ENCODE measurements at regions not wholly inside any gene's neighbourhood (a gene's known extent, or its start where the extent isn't known, plus 50 kb on each side); places are given as distances from the start of the nearest gene placed in this dataset.

- no peak for TF ChIP-seq Cebpa-rat (IDR thresholded peaks at IDR 0.05)
- H3K4me2 ChIP-seq: no peak overlapping the region
- H3K9ac ChIP-seq: no peak overlapping the region
- H4K20me1 ChIP-seq: no peaks in the 10 kb centered on the region
- H3K36me3 ChIP-seq: no peaks in the 10 kb centered on the region
- H3K4me1 ChIP-seq: peaks cover 0 to 14% (median 0%) of the 10 kb centered on the region in 10 experiments; a peak in 6 of 20 replicates
- no peak overlapping the region for H3K27ac ChIP-seq
- no peak overlapping the region for H3K4me3 ChIP-seq
- H3K9me3 ChIP-seq (replicated peaks in 1 of 11): no peaks in the 10 kb centered on the region; a peak in 1 of 22 replicates
- no peaks in the 10 kb centered on the region for H3K27me3 ChIP-seq
Observed at GRCh38 chr13:85655040-85655439, 144.2 kb downstream of the SLITRK6 start.

GRCh38 chr13:85654227-85654626 is 145.0 kb downstream of the SLITRK6 start:
- no peak for TF ChIP-seq Cebpa-rat (IDR thresholded peaks at IDR 0.05)
- no peak overlapping the region for H3K4me2 ChIP-seq
- H3K4me3 ChIP-seq: no peak overlapping the region
- H3K36me3 ChIP-seq: no peaks in the 10 kb centered on the region
- no peak overlapping the region for H3K9ac ChIP-seq
- H3K27ac ChIP-seq: no peak overlapping the region
- no peaks in the 10 kb centered on the region for H3K27me3 ChIP-seq
- H3K9me3 ChIP-seq (replicated peaks in 1 of 11): no peaks in the 10 kb centered on the region
- no peaks in the 10 kb centered on the region for H4K20me1 ChIP-seq
- H3K4me1 ChIP-seq: peaks cover 0 to 6% (median 0%) of the 10 kb centered on the region in 10 experiments; a peak in 6 of 20 replicates

GRCh38 chr13:85653681-85654080 is 145.5 kb downstream of the SLITRK6 start:
- no peak overlapping the region for H3K4me2 ChIP-seq
- H4K20me1 ChIP-seq: no peaks in the 10 kb centered on the region
- H3K27me3 ChIP-seq: no peaks in the 10 kb centered on the region
- H3K27ac ChIP-seq: no peak overlapping the region
- no peak overlapping the region for H3K4me3 ChIP-seq
- H3K4me1 ChIP-seq: peaks cover 0 to under 1% (median 0%) of the 10 kb centered on the region in 10 experiments; a peak in 3 of 20 replicates
- H3K9me3 ChIP-seq (replicated peaks in 1 of 11): no peaks in the 10 kb centered on the region
- TF ChIP-seq Cebpa-rat (IDR thresholded peaks at IDR 0.05): no peak
- H3K9ac ChIP-seq: no peak overlapping the region
- no peaks in the 10 kb centered on the region for H3K36me3 ChIP-seq

GRCh38 chr13:85652491-85652890 is 146.7 kb downstream of the SLITRK6 start:
- Histone ChIP-seq H3K27ac (no peak overlapping the region), H3K36me3 (no peaks in the 10 kb centered on the region), H3K4me3 (no peak overlapping the region), H3K9ac (no peak overlapping the region), H3K4me1 (peaks cover 0 to 7% (median 0%) of the 10 kb centered on the region in 10 experiments; a peak in 2 of 20 replicates), H3K4me2 (no peak overlapping the region), H3K9me3 (replicated peaks in 1 of 11) (peaks cover 0 to 4% (median 0%) of the 10 kb centered on the region in 11 experiments; a peak in 2 of 22 replicates), H4K20me1 (no peaks in the 10 kb centered on the region), H3K27me3 (no peaks in the 10 kb centered on the region)
- no peak for TF ChIP-seq Cebpa-rat (IDR thresholded peaks at IDR 0.05)

GRCh38 chr13:85651440-85651839 is 147.8 kb downstream of the SLITRK6 start:
- Histone ChIP-seq H3K4me3 (no peak overlapping the region), H3K9me3 (replicated peaks in 1 of 11) (peaks cover 0 to 8% (median 0%) of the 10 kb centered on the region in 11 experiments; a peak in 2 of 22 replicates), H3K9ac (no peak overlapping the region), H3K4me1 (peaks cover 0 to 7% (median 0%) of the 10 kb centered on the region in 10 experiments; a peak in 2 of 20 replicates), H3K27ac (no peak overlapping the region), H3K4me2 (no peak overlapping the region), H4K20me1 (no peaks in the 10 kb centered on the region), H3K27me3 (no peaks in the 10 kb centered on the region), H3K36me3 (no peaks in the 10 kb centered on the region)
- no peak for TF ChIP-seq Cebpa-rat (IDR thresholded peaks at IDR 0.05)

GRCh38 chr13:85650613-85651012 is 148.6 kb downstream of the SLITRK6 start:
- Histone ChIP-seq H3K27ac (no peak overlapping the region), H3K9me3 (replicated peaks in 1 of 11) (peaks cover 0 to 8% (median 0%) of the 10 kb centered on the region in 11 experiments; a peak in 2 of 22 replicates), H3K9ac (no peak overlapping the region), H3K4me3 (no peak overlapping the region), H4K20me1 (no peaks in the 10 kb centered on the region), H3K4me1 (peaks cover 0 to 7% (median 0%) of the 10 kb centered on the region in 10 experiments; a peak in 2 of 20 replicates), H3K4me2 (no peak overlapping the region), H3K36me3 (no peaks in the 10 kb centered on the region), H3K27me3 (no peaks in the 10 kb centered on the region)
- no peak for TF ChIP-seq Cebpa-rat (IDR thresholded peaks at IDR 0.05)

- no peaks in the 10 kb centered on the region for H3K36me3 ChIP-seq
- no peak overlapping the region for H3K27ac ChIP-seq
- H3K4me3 ChIP-seq: no peak overlapping the region
- H4K20me1 ChIP-seq: no peaks in the 10 kb centered on the region
- no peaks in the 10 kb centered on the region for H3K27me3 ChIP-seq
- peaks cover 0 to 11% (median 0%) of the 10 kb centered on the region in 11 experiments; a peak in 2 of 22 replicates for H3K9me3 ChIP-seq (replicated peaks in 1 of 11)
- no peak overlapping the region for H3K9ac ChIP-seq
- no peak for TF ChIP-seq Cebpa-rat (IDR thresholded peaks at IDR 0.05)
- H3K4me1 ChIP-seq: no peaks in the 10 kb centered on the region
- H3K4me2 ChIP-seq: no peak overlapping the region
Observed at GRCh38 chr13:85640727-85641126, 158.5 kb downstream of the SLITRK6 start.

- Histone ChIP-seq H3K27ac (no peak overlapping the region), H3K4me3 (no peak overlapping the region)
- TF ChIP-seq Cebpa-rat (IDR thresholded peaks at IDR 0.05): no peak
Observed at GRCh38 chr13:85638815-85639393, 160.3 kb downstream of the SLITRK6 start.

GRCh38 chr13:85638265-85638664 is 161.0 kb downstream of the SLITRK6 start:
- TF ChIP-seq Cebpa-rat (IDR thresholded peaks at IDR 0.05): no peak
- Histone ChIP-seq H3K4me1 (no peaks in the 10 kb centered on the region), H3K4me2 (no peak overlapping the region), H3K9me3 (replicated peaks in 1 of 11) (peaks cover 0 to 11% (median 0%) of the 10 kb centered on the region in 11 experiments; a peak in 2 of 22 replicates), H4K20me1 (no peaks in the 10 kb centered on the region), H3K36me3 (no peaks in the 10 kb centered on the region), H3K9ac (no peak overlapping the region), H3K4me3 (no peak overlapping the region), H3K27me3 (no peaks in the 10 kb centered on the region), H3K27ac (no peak overlapping the region)

More at GRCh38 chr13:85638815-85639393, 160.3 kb downstream of the SLITRK6 start:
- Histone ChIP-seq H3K9ac (no peak overlapping the region), H3K4me1 (no peaks in the 10 kb centered on the region), H3K9me3 (replicated peaks in 1 of 11) (peaks cover 0 to 11% (median 0%) of the 10 kb centered on the region in 11 experiments; a peak in 2 of 22 replicates), H4K20me1 (no peaks in the 10 kb centered on the region), H3K27me3 (no peaks in the 10 kb centered on the region), H3K36me3 (no peaks in the 10 kb centered on the region), H3K4me2 (no peak overlapping the region)

Measured in BLaER1 treated with 17β-estradiol and CSF1 and Interleukin-3, amounts not matched to agents 10 nM and 100 nM (cell line).